ENCODE measurements at regions not wholly inside any gene's neighbourhood (a gene's known extent, or its start where the extent isn't known, plus 50 kb on each side); places are given as distances from the start of the nearest gene placed in this dataset.

GRCh38 chr18:45542043-45542442 is 73.2 kb upstream of the SLC14A2 start:
- TF ChIP-seq MYC (IDR thresholded peaks at IDR 0.05; ENCODE audit: low read depth, low read length) = no peak
- no peak for TF ChIP-seq MAX (IDR thresholded peaks at IDR 0.05; ENCODE audit: low read depth, low read length)
- TF ChIP-seq CTCF (IDR thresholded peaks at IDR 0.05; ENCODE audit: low read depth, low read length) = no peak
- no peak for TF ChIP-seq POLR2A (IDR thresholded peaks at IDR 0.05; ENCODE audit: extremely low read depth, insufficient read length)
- DNase-seq (ENCODE audit: low read depth) = no peak

DNA sequence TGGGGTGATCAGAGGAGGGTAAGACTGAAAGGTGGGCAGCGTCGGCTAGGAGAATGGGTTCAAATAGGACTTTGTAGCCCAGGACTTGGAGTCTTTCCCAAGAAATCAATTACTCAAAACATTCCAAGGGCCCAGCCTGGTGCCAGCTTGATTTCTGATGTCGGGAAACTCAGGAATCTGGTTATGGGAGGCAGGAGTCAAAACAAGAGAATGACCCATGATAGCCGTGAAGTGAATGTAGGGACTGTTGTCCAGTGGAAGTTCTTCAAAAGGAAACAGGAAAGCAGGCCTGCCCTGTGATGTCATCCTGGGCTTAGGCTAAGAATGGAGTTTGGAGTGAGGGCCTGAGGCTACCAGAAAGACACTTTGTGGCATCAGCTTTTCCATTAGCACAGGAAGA is 67.4 kb upstream of the SLC14A2 start:
- DNase-seq (ENCODE audit: low read depth) = no peak

More at GRCh38 chr18:45542043-45542442, 73.2 kb upstream of the SLC14A2 start:
- H3K4me3 ChIP-seq (ENCODE audit: low read depth, low read length) = no peak overlapping the region

DNA sequence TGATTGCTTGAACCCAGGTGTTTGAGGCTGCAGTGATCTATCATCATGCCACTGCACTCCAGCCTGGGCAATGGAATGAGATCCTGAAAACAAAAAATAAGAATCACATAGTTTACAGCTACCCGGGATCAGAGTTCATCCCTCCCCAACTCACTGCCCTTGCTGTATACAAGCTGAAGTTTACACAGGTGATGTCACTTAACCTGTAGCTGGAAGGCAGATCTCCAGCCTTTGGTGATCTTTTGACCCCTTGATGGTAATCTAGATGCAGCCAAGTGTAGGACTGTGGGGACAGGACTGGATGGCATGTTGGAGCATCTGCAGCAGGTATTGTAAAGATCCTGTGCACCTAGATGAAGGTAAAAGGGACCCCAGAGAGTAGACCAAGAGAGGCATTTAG is 66.7 kb upstream of the SLC14A2 start:
- TF ChIP-seq MYC (IDR thresholded peaks at IDR 0.05; ENCODE audit: low read depth, low read length) (no peak), MAX (IDR thresholded peaks at IDR 0.05; ENCODE audit: low read depth, low read length) (no peak), CTCF (IDR thresholded peaks at IDR 0.05; ENCODE audit: low read depth, low read length) (no peak), POLR2A (IDR thresholded peaks at IDR 0.05; ENCODE audit: extremely low read depth, insufficient read length) (no peak)
- H3K4me3 ChIP-seq (ENCODE audit: low read depth, low read length) = no peak overlapping the region
- no peak for DNase-seq (ENCODE audit: low read depth)

More for the DNA sequence above, 67.4 kb upstream of the SLC14A2 start:
- TF ChIP-seq MAX (IDR thresholded peaks at IDR 0.05; ENCODE audit: low read depth, low read length) (no peak), POLR2A (IDR thresholded peaks at IDR 0.05; ENCODE audit: extremely low read depth, insufficient read length) (no peak), MYC (IDR thresholded peaks at IDR 0.05; ENCODE audit: low read depth, low read length) (no peak), CTCF (IDR thresholded peaks at IDR 0.05; ENCODE audit: low read depth, low read length) (no peak)
- H3K4me3 ChIP-seq (ENCODE audit: low read depth, low read length) = no peak overlapping the region

DNA sequence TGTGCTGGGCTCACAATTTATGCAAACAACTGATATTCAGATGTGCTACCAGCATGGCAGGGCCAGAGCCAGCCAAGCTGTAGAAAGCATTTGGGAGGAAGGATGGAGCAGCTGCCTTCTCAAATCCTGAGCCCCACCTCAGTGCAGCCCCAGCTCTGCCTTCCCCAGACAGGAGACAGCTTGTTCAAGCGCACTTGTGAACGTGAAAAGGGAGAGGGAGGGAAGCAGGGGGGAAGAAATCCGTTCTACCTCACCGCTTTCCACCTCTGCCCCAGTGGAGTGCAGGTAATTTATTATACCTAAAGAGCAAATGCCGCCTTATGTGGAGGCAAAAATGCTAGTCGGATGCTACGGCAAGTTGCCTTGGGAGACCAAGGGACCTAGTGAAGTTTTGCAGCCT is 66.0 kb upstream of the SLC14A2 start:
- no peak for DNase-seq (ENCODE audit: low read depth)
- TF ChIP-seq CTCF (IDR thresholded peaks at IDR 0.05; ENCODE audit: low read depth, low read length) (no peak), POLR2A (IDR thresholded peaks at IDR 0.05; ENCODE audit: extremely low read depth, insufficient read length) (no peak), MYC (IDR thresholded peaks at IDR 0.05; ENCODE audit: low read depth, low read length) (no peak), MAX (IDR thresholded peaks at IDR 0.05; ENCODE audit: low read depth, low read length) (no peak)
- H3K4me3 ChIP-seq (ENCODE audit: low read depth, low read length) = no peak overlapping the region

DNA sequence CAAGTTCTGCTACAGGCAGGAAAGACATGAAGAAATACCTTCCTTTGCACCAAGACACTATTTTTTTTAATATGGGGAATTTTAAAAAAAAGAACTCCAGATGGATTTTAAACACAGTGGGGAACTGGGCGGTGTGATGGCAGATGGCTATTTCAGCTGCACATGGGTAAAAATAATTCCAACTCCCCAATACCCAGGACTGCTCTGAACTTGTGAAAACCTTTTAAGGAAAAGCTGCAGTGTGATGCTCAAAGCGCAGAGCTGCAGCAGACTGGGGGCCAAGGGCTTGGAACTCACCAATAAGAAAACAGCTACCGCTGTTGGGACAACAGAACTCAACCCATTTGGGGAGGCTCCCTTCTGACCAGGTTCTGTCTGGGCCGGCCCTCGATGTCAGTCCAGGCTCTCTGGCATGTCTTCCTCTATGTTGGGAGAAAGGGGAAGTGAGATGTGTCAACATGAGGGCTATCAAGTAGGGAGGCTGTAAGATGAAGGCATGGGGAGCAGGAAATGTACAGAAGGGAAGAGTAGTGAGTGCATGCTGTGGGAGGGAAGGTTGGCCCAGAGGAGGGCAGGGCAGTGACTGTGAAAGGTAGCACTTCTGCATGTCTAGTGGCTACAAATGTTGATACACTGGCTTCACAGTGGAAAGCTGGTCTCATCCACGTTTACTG is 64.0 kb upstream of the SLC14A2 start:
- TF ChIP-seq POLR2A (IDR thresholded peaks at IDR 0.05; ENCODE audit: extremely low read depth, insufficient read length) = no peak
- no peak for TF ChIP-seq MAX (IDR thresholded peaks at IDR 0.05; ENCODE audit: low read depth, low read length)
- H3K4me3 ChIP-seq (ENCODE audit: low read depth, low read length) = no peak overlapping the region
- DNase-seq (ENCODE audit: low read depth) = peak; percentile 64

- TF ChIP-seq MYC (IDR thresholded peaks at IDR 0.05; ENCODE audit: low read depth, low read length) (no peak), POLR2A (IDR thresholded peaks at IDR 0.05; ENCODE audit: extremely low read depth, insufficient read length) (no peak), MAX (IDR thresholded peaks at IDR 0.05; ENCODE audit: low read depth, low read length) (no peak), CTCF (IDR thresholded peaks at IDR 0.05; ENCODE audit: low read depth, low read length) (no peak)
- no peak overlapping the region for H3K4me3 ChIP-seq (ENCODE audit: low read depth, low read length)
- no peak for DNase-seq (ENCODE audit: low read depth)
Measured at GRCh38 chr18:45553723-45554388, 61.4 kb upstream of the SLC14A2 start.
